GM20000 (cell line): ENCODE measurements at regions not wholly inside any gene's neighbourhood (a gene's known extent, or its start where the extent isn't known, plus 50 kb on each side); places are given as distances from the start of the nearest gene placed in this dataset.

Experiments used
- DNase-seq: peaks from one replicate; pipeline ENCODE4 v3.0.0; 2012; ENCODE audit warnings: low spot score
- TF ChIP-seq, protein P1 (sequence below): IDR thresholded peaks from 2 replicates; pipeline ENCODE4 v1.5.1; 2012; ENCODE audit warnings: mild to moderate bottlenecking, control low read depth; ENCODE audit errors: extremely low read depth, missing control alignments

DNA sequence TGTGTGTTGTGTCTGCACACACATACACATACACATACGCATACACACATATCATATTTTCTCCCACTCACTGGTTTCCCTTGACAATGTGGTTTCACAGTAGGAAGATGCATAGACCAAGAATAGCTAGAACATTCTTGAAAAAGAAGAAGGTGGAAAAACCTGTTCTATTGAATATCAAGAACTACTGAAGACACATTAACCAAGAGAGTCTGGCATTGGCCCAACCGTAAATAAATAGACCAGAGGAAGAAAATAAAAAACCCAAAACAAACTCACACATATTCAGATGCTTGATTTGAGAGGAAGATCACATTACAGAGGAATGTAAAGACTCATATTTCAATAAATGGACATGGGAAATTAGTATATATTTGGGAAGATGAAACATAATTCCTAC lies 311.3 kb downstream of the FOXG1 start:
- TF ChIP-seq, protein P1, sequence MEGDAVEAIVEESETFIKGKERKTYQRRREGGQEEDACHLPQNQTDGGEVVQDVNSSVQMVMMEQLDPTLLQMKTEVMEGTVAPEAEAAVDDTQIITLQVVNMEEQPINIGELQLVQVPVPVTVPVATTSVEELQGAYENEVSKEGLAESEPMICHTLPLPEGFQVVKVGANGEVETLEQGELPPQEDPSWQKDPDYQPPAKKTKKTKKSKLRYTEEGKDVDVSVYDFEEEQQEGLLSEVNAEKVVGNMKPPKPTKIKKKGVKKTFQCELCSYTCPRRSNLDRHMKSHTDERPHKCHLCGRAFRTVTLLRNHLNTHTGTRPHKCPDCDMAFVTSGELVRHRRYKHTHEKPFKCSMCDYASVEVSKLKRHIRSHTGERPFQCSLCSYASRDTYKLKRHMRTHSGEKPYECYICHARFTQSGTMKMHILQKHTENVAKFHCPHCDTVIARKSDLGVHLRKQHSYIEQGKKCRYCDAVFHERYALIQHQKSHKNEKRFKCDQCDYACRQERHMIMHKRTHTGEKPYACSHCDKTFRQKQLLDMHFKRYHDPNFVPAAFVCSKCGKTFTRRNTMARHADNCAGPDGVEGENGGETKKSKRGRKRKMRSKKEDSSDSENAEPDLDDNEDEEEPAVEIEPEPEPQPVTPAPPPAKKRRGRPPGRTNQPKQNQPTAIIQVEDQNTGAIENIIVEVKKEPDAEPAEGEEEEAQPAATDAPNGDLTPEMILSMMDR = no peak
- DNase-seq = no peak

DNA sequence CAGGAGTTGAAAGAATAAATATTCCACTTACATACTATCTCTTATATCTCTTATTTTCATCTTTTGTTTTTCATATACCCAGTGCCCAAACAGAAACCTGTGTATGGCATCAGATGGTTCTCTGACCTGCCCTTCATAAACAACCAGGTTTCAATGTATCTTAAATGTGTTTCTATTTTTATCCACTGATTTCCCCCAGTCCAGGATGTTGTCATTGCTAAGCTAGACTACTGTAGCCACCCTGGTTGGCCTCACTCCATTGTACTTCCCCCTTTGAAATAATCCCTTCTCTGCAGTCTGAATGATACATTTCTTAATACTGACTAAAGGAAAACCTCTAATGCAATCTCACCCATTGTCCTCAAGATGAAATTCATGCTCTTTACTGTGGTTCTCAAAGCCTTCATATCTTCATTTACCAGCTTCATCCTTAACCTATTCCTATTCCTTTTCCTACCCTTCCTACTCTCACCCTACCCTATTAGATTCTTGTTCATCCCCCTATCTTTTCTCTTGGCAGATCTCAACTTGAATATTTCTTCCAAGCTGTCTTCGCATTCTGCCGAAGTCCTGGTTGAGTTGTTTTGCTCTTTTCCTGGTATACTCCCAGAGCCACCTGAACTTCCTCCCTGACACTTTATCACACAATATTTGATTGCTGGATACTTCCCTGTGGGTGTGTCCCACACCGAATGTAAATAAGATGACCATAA lies 312.4 kb downstream of the FOXG1 start:
- TF ChIP-seq, protein P1 = no peak
- no peak for DNase-seq

DNA sequence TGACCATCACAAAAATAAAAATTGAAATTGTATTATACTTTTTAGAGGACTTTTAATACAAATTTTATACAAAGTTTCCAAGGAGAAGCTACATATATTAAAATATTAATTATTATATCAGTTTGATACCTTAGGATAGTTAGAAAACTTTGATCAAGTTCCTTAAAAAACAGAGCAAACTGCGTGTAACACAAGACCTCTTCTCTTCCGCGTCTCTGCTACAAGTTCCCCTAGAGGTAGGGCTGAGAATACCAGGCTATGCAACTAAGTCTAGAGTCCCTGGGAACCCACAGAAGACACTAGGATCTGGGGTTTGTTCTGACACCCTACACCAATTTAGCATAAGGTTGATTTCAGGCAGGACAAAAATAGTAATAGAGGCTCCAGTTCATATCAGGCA lies 319.0 kb downstream of the FOXG1 start:
- no peak for DNase-seq
- TF ChIP-seq, protein P1 = no peak

DNA sequence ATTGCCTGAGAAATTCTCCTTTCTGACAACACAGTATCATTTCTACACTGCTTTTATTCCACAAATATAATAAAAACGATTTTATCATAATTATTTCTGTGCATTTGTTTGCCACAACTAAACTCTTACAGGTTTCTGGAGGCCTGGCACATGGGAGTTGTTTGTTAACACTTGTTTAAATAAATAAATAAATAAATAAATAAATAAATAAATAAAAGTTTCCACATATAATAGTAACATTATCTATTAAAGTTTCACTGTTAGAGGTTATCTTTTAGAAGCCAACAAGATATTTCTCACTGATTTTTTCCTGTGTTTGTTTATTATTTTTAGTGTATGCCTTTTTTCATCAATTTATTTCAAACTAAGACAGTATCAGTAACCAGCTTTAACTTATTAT lies 323.3 kb downstream of the FOXG1 start:
- TF ChIP-seq, protein P1 = no peak
- no peak for DNase-seq

DNA sequence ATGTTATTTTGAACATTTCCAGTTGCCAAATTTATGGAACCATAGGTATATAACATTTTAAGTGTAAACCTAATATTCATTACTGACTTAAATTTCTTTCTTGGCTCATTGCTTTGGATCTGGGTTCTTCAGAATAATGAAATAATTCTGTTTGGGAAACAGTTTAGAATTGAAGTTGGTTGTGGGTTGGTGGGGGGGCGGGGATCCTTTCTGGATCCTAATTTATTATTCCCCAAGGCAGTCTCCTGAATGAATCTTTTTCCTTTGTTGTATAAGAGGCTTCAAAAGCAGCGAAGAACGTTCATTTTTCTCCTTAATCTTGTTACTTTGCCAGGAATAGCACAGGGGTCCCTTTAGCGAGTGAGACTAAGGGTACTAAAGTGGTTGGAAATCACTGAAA lies 325.5 kb downstream of the FOXG1 start:
- DNase-seq = no peak
- TF ChIP-seq, protein P1 = no peak

DNA sequence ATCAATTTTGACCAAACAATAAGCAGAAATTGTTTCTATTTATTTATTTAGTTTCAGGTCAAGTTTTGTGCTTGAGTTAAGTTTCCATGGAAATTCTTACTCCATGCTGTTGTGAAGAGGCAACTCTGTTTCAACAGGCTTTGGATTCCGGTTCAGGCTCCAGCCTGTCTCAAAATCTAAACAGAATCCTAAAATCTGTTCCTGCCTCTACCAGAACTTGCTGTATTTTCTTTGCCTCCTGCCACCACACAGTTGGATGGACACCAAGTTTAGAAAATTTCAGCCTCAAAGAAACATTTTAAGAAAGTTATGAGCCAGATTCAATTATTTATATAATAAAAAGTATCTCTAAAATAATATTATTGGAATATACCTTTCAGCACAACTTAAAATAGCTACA lies 330.9 kb downstream of the FOXG1 start:
- DNase-seq = no peak
- TF ChIP-seq, protein P1 = no peak

DNA sequence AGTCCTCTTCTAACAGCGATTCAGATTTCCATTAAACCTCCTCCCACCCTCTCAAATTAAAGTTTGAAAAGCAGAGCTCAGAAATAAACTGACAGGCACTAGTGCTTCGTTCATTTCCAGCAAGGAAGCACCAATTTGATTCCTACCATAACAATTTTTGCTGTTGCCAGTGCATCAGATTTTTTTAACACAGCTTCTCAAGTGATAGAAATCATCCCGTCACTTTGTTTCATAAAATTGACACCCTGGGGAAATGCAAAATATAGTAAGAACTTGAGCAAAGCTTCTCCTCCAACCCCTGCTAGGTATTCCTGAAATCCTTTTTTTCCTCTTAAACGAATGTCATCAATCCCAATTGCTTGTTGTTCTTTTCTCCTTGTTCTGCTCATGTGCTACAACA lies 332.1 kb downstream of the FOXG1 start:
- no peak for DNase-seq
- TF ChIP-seq, protein P1 = no peak
